Neural progenitor cell (in vitro differentiated cells): ENCODE measurements at regions not wholly inside any gene's neighbourhood (a gene's known extent, or its start where the extent isn't known, plus 50 kb on each side); places are given as distances from the start of the nearest gene placed in this dataset.

ENCODE experiments used
- EZH2 ChIP-seq: fragments of 200-600 bp; sonication (generic); IDR thresholded peaks from 2 replicates; pipeline ENCODE4 v1.6.1; 2017; ENCODE audit warnings: antibody characterized with exemption, mild to moderate bottlenecking, moderate library complexity
- EZH2phosphoT487 ChIP-seq: fragments of 200-600 bp; sonication (generic); IDR thresholded peaks from 2 replicates; pipeline ENCODE4 v1.6.1; 2017; ENCODE audit warnings: antibody characterized with exemption
- TF ChIP-seq, protein P1 (sequence below): fragments of 200-600 bp; sonication (generic); IDR thresholded peaks from 2 replicates; pipeline ENCODE4 v1.5.1; 2017; ENCODE audit warnings: antibody characterized with exemption, mild to moderate bottlenecking

DNA sequence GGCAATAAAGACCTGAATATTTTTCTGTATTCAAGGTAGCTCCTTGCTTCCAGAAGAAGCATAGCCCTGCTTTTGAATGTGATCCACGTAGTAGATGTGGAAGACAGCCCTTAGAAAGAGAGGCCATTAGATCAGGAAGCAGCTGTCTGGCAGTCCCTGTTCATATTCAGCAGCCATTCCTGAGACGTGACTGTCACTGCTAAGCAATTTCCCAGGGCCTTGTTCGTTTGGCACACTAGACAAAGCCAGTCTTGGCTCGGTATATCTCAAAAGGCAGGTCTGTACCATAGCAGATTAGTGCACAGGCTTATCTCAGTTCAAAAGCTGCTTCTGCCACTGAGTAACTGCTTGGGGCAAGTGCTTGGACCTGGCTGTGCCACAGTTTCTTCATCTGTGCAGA, 287.8 kb upstream of the MCTP2 start:
- TF ChIP-seq, protein P1, sequence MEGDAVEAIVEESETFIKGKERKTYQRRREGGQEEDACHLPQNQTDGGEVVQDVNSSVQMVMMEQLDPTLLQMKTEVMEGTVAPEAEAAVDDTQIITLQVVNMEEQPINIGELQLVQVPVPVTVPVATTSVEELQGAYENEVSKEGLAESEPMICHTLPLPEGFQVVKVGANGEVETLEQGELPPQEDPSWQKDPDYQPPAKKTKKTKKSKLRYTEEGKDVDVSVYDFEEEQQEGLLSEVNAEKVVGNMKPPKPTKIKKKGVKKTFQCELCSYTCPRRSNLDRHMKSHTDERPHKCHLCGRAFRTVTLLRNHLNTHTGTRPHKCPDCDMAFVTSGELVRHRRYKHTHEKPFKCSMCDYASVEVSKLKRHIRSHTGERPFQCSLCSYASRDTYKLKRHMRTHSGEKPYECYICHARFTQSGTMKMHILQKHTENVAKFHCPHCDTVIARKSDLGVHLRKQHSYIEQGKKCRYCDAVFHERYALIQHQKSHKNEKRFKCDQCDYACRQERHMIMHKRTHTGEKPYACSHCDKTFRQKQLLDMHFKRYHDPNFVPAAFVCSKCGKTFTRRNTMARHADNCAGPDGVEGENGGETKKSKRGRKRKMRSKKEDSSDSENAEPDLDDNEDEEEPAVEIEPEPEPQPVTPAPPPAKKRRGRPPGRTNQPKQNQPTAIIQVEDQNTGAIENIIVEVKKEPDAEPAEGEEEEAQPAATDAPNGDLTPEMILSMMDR: no peak
- TF ChIP-seq EZH2 (no peak), EZH2phosphoT487 (no peak)
